Breast epithelium (tissue), 3 donors: ENCODE measurements at regions not wholly inside any gene's neighbourhood (a gene's known extent, or its start where the extent isn't known, plus 50 kb on each side); places are given as distances from the start of the nearest gene placed in this dataset.

ENCODE experiments used
- POLR2A ChIP-seq: fragments of 450-650 bp; IDR thresholded peaks from one replicate; pipeline ENCODE4 v1.6.1; 2016; ENCODE audit warnings: antibody characterized with exemption, mild to moderate bottlenecking, moderate library complexity
- POLR2AphosphoS5 ChIP-seq, 3 donors: sonication (generic); formaldehyde crosslinking; IDR thresholded peaks; one replicate each; pipeline ENCODE4 v1.6.1; 2017; ENCODE audit warnings: antibody characterized with exemption in 3 of 3
- TF ChIP-seq, protein P1 (sequence below), 3 donors: fragments of 450-650 bp; IDR thresholded peaks; one replicate each; pipeline ENCODE4 v1.5.1; 2016 to 2017; ENCODE audit warnings: antibody characterized with exemption in 3 of 3, mild to moderate bottlenecking in 3 of 3, moderate library complexity in 3 of 3

DNA sequence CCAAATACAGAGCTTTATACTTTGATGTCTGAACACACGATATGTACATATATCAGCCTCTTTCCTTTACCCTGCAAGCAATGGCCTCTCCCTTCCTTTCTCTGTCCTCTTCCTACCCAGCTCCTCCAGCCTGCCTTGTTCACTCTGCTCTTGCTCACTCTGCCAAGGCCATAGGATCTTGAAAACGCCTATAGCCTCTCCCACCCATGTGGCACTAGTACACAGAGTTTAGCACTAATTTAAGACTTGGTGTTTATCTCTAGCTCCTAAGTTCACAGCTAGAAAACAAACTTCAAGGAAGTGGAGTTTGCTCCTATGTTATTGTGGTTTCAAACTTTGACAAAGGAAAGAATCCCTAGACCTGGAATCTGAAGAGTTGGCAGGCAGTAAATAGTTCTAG lies 225.0 kb upstream of the RUNX1 start:
- TF ChIP-seq, protein P1, sequence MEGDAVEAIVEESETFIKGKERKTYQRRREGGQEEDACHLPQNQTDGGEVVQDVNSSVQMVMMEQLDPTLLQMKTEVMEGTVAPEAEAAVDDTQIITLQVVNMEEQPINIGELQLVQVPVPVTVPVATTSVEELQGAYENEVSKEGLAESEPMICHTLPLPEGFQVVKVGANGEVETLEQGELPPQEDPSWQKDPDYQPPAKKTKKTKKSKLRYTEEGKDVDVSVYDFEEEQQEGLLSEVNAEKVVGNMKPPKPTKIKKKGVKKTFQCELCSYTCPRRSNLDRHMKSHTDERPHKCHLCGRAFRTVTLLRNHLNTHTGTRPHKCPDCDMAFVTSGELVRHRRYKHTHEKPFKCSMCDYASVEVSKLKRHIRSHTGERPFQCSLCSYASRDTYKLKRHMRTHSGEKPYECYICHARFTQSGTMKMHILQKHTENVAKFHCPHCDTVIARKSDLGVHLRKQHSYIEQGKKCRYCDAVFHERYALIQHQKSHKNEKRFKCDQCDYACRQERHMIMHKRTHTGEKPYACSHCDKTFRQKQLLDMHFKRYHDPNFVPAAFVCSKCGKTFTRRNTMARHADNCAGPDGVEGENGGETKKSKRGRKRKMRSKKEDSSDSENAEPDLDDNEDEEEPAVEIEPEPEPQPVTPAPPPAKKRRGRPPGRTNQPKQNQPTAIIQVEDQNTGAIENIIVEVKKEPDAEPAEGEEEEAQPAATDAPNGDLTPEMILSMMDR (IDR thresholded peaks at IDR 0.05) = no peak
- TF ChIP-seq POLR2AphosphoS5 (IDR thresholded peaks at IDR 0.05) (no peak), POLR2A (no peak)
